ENCODE measurements at regions not wholly inside any gene's neighbourhood (a gene's known extent, or its start where the extent isn't known, plus 50 kb on each side); places are given as distances from the start of the nearest gene placed in this dataset.

DNA sequence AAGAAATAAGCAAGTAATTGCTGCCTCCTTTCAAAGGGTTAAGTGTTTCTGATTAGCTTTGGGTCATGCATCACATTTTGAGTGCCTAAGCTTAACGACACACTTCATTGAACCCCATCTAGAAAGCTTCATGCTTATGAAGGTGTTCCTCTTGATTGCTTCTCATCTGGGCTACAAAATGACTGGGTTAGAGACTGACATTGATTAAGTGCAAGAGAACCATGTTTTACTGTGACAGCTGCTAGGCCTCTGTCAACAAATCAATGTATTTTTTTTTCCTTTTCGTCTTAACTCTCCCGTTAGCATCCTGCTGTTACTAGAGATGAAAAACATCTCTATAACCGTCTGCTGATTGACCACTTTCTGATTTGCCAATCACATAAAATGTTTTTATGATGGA, 725.0 kb downstream of the TLE1 start:
- peak; percentile 65 for DNase-seq

DNA sequence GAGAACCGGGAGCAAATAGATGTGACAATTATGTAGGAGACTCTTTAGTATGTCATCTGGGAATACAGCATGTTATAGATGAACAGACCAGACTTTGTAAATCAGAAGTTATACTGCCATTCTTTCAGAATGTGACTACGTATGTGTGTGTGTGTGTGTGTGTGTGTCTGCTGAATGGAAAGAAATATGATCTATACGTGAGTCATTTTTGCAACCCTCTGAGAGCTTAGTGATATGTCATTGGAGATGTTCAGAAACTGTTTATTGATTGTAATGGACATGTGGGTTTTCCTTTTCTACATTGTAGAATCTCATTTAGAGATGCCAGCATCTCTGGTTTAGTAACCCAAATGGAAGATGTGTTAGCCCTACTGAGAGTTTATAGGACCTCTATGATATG, 731.5 kb downstream of the TLE1 start:
- DNase-seq, result no peak

DNA sequence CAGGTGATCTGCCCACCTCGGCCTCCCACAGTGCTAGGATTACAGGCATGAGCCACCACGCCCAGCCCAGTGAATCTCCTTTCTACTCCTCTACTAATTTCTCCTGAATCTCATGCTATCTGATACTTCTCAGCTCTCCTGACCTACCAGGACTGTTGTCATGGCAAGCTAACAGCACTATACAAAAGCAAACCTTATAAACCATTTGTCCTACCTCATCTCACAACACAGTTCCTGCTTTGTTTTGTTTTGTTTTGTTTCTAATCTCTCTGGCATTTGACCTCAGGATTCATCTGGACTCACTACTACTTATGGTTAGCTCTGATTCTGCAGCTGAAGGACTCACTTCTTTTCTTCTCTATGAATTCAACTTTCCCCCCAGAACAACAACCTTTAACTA, 734.8 kb downstream of the TLE1 start:
- no peak for DNase-seq

DNA sequence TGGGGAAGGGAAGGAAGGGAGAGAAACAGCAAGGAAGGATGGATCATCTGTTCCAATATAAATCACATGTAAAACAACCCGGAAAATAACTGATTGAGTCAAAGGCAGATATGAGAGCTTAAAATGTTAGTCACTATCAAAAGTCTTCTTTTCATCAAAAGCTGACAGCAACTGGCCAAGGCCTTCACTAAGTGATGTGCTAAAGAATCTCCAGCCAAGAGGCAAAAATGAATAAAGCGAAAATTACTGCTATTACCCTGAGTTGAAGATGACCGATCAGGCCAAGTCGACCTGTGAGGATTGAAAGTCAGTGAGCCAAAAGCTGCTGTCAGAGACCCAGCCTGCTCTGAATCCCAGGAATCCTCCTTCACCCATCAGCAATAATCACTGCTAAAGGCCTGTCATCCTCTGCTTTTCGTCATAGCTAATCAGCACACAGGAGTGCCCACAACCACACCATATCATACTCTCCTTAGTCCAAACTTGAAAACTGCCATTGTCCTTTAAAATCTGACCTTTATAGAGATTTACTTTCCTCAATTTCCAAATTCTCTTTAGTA, 736.9 kb downstream of the TLE1 start:
- no peak for DNase-seq

DNA sequence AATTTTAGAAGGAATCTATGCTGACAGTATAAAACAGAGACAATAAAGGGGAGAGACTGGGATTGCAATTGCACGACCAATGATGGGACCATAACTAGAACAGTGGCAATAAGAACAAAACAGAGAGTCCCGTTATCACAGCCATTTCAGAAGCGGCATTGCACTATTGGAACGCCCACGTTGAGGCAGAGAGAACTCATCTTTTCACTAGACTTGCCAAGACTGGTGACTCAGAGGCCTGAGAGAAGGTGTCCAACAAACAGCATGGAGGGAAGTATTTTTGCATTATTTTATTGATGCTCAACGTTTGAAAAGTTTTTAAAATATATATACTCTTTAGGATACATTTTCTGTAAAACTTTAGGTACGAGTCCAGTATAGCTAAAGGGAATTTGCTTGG, 737.7 kb downstream of the TLE1 start:
- DNase-seq, result no peak

DNA sequence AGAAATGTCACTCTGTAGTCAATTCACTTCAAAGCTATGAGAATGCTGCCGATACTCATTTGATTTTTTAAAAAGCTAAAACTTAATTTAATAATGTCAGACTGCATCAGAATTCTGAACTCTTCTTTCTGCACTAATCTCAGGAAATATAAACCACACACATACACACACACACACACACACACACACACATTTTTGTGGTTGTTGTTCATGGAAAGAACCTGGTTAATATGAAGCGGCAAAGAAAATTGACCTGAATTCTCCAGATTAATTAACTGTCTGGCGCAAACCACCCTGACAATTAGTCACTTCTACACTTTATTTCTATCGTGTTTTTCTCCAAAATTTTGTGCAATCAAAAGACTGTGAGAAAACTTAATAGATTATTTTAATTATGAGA, 740.5 kb downstream of the TLE1 start:
- DNase-seq, result no peak

DNA sequence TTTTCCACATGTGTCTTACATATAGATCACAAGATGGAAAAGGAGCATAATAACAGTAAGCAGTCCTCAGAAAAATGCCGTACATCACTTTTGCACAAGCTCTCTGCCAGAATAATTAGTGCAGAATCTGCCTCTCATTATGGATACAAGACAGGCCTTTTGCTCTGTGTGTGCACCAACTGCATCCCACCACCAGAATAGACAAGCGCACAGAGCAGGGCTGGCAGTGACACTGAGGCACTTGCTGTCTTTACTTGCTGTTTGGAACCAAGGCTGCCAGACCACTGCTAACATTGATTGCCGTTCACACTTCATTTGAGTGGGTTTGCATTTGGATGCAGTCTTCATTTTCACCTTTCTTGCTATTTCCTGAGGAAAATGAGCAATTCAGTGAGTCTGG, 741.3 kb downstream of the TLE1 start:
- DNase-seq, result no peak

DNA sequence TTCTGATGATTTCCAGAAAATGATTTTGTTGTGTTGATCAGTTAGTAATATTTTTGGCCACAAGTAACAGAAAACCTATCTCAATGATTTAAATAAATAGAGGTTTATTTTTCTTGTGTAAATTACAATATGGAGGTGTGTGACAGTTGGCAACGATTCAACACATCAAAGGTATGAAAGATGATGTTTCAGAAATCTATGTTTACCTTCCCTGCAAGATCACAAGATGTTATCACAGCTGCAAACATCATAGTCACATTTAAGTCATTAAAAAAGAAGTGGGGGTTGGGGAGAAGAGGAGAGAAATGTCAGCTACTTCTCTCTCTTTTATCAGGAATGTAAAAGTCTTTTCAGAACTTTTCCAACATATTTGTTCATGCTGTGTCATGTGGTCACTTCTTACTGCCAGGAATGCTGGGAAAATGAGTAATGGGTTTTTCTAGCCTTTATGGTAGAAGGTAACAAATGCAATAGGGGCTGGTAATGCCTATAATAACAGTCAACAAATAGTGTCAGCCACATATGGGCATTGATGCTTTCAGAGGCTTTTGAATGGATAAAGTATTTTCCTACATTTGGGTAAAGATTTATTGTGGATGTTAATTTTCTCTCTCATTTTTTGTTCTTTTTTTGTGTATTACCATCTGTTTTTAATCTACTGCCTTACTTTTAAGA, 742.7 kb downstream of the TLE1 start:
- no peak for DNase-seq

DNA sequence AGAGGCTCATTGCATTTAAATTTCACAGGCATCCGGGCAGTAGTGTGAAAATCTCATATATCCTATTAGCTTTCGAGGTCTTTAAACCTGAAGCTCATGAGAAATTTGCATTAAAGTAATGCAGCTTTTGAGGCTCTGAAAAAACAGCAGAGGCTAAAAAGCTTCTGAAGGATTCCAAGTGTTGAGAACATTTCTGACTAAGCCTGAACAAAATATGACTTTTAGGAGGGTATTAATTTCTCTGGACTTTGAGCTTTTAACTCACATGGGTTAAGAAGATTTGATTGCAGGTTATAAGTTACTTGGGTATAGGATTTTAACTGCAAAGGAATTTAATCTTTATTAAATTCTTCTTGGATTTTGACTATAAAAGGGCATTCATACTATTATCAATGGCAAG, 743.9 kb downstream of the TLE1 start:
- DNase-seq, result no peak

DNA sequence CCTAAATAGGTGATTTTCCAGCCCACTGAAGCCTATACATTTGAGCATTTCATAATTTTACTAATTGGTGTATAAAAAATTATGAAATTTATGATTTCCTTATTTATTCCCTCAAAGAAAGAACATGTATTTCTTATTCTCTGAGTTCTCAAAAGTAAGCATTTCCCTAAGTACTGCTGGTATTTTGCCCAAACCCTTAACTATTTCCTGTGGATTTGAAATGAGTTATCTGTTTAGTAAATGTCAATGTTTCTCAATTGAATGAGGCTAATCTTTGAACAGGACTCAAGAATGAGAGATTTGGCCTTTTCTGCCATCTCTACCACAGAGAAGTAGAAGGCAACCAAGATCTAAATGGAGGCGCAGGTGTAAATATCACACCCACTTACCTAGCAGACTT, 751.7 kb downstream of the TLE1 start:
- DNase-seq, result no peak

DNA sequence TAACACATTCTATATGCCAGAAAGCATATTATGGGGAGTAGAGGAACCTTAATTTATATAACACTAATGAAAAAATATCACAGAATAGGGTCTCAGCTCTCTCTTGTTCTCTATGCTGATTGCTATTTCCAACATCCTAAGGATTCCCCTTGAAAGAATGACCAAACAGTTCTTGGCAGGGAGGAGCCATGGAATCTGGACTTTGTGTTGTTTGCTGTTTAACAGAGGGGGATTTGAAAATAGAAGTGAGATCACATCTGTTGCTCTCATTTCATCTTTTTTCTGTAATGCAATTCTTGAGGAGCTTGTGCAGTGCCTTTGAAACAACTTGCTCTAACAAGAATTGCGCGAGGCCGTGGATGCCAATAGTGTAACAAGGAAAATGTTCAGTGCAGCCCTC, 755.3 kb downstream of the TLE1 start:
- DNase-seq, result no peak

DNA sequence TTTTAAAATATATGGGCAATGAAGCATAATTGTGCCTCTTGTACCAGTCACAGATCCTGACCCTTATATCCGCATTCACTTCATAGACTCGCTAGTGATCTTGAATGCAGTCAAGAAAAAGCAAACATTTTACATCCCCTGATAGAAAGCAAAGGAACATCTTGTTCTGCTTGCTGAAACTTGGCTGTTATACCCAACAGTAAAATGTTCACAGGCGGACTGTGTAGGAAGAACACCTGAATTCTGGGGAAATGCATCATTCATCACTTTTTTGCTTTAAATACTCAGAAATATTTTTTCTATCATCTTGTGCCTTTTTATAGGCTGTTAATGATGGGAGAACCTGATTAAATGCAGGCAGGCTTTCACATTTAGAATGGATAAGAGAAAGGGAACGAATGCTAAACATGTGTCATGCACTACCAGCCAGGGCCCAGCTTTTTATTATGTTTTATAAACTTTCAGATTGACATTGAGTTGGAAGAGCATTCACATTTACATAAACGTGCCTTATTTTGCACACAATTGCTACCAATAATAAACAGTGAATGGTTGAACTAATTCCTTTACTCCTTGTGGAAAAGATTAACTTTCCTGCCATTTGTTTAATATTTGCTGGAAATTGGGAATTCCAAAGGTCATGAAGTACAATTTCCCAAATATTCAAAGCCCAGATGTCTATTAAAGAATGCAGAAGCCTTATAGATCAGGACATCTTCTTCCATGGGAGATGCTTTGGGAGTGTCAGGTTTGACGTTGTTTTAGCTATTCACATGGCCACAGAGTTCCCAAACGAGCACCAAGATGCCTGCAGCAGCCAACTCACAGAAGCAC, 756.2 kb downstream of the TLE1 start:
- no peak for DNase-seq

DNA sequence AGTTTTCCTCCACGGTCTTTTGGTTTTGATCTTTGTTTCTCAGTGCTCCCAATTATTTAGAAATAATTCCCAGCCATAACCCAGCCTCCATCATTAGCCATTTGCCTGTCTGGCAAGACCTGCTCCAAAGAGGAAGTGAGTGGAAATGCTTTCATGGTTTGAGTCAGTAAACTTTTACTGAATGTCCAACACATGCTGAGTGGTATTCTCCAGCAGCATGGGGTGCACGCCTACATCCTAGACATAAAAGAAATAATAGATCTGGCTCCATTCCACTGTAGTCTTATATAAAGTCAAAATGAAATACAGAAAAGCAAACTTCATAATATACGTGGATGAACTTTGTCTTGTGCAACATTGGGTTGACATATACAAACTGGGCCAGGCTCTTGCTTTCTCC, 757.2 kb downstream of the TLE1 start:
- no peak for DNase-seq

DNA sequence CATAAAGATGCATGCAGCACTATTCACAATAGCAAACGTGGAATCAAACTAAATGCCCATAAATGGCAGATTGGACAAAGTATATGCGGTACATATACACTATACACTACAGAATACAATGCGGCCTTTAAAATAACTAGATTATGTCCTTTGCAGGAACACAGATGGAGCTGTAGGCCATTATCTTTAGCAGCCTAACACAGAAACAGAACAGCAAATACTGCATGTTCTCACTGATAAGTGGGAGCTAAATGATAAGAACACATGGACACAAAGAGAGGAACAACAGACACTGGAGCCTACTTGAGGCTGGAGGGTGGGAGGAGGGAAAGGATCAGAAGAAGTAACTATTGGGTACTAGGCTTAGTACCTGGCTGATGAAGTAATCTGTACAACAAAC, 758.2 kb downstream of the TLE1 start:
- no peak for DNase-seq

DNA sequence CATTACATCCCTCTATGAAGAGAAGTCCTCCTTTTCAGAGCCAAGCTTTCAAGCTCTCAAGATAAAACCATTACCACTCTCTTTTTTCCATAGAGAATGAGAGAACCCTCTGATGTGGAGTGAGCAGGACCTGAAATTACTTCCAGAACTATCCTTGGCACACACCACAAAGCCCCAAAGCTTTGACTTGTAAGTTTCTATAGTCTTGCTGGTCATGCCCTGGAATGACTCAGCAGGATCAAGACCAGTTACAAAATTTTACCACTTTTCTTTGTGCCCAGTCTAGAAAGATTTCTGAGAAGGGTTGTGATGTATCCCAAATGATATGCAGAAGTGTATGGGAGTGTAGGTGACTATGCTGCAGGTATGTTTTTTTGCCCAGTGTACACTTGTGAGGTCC, 760.6 kb downstream of the TLE1 start:
- no peak for DNase-seq

DNA sequence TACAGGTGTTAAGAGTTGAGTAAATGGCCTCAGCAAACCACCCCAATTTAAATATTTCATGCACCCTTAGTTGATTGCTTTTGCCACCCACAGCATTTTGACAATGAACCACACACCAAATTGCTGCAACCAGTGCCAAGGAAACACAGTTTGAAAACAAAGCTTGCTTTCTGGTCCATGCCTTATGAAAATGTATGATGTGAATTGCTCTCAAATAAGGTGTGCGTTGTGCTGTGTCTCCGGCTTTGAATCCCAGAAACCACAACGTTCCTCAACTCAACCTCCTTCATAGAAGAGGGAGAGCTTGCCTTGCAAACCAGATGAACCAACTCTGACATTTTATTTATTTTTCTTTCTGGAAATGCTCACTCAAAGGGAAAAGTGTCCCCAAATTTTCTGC, 762.7 kb downstream of the TLE1 start:
- no peak for DNase-seq

DNA sequence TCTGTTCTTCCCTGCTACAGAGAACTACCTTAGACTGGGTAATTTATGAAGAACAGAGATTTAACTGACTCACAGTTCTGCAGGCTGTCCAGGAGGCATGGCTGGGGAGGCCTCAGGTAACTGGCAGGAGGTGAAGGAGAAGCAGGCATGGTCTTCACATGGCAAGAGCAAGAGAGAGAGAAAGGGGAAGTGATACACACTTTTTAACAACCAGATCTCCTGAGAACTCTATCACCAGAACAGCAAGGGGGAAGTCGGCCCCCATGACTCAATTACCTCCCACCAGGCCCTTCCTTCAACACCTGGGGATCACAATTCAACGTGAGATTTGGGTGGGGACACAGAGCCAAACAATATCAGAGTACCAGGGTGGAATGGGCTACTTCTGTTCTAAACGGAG, 766.8 kb downstream of the TLE1 start:
- DNase-seq, result no peak

DNA sequence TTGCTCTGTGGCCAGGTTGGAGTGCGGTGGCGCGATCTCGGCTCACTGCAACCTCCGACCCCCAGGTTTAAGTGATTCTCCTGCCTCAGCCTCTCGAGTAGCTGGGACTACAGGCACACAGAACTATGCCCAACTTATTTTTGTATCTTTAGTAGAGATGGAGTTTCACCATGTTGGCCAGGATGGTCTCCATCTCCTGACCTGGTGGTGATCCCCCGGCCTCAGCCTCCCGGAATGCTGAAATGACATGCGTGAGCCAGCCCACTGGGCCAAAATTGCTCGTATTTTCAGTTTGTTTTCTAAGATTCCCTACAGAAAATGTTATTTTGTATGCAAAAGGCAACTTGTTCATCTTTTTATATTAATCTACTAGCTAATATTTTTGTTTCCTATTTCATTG, 782.6 kb downstream of the TLE1 start:
- no peak for DNase-seq

DNA sequence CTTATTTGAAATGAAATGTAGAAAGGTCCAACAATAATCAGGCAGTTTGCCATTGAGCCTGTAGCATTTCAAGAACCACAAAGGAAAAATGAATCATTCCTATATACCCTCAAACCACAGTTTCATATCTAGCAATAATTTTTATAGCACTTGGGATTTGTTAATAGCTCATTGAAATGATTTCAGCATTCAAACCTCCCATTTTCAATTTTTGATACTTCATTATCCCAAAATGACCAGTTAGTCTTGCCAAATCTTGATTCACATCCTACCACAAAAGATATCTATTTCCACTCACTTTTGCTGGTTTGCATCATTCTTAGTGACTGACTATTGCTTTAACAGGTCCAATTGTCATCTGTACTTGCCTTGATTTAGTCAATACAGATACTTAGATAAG, 790.1 kb downstream of the TLE1 start:
- no peak for DNase-seq

DNA sequence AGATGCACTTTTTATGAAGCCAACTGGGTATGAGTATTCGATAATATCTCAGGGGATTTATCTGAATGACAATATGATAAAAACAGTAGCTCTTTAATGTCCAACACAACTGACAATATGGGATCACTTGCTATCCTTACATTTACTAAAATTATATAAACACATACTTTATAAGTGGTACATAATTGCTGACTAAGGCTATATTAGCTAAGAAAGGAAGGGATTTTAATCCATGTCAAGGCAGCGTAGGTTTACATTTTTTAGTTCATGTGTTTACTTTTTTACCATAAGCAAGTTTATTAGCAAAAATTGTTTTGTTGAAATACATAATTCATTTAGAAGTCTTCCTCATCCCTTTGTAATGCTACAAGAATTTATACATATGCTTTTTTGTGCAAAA, 796.2 kb downstream of the TLE1 start:
- no peak for DNase-seq

DNA sequence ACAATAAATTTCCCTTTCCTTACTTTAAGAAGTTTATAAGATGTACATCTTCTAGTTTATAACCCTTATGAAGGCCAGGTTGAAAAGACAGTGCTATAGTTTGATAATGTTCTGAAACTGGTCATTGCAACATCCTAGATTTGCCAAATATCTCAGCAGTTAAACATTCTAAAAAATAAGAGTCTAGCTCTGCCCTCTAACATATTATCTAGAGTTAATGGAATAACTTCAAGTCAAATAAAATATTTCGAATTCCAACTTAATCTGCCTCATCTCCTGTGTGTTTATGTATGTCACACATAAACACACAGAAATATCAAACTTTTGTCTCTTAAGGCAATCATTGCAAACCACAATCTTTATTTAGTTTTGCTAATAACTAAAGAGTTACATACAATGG, 796.6 kb downstream of the TLE1 start:
- no peak for DNase-seq

DNA sequence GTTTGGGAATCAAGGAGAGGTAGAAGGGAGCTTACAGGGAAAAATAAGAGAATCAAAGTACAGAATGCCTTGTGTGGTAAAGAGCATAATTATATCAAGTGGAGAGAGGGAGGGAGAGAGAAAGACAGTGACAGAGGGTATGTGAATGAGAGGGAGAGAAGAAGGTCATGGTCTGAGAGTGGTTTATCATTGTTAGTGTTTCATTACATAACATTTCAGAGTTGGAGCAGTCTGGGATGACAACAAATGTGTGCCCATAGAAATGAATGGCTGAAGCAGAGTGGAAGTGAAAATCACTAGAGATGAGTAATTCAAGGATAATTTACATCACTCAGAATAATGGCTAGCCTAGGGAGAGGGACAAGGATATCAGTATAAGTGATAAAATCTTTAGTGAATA, 799.2 kb downstream of the TLE1 start:
- DNase-seq, result no peak

DNA sequence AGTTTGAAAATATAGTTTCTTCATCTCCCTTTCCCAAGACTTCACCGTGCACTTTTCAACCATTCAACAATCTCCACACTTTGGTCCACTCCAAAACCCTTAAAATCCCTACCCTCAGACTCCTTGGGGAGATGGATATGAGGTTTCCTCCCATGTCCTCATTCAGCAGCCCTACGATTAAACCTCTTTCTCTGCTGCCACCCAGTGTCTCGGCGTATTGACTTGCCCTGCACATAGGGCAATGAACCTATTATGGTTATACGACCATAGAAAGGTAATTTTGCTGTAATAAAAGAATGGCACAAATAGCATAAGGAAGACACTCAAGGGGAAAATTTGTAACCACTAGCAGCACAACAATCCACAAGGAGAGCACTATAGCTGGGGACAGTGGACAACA, 803.5 kb downstream of the TLE1 start:
- peak; percentile 29 for DNase-seq

DNA sequence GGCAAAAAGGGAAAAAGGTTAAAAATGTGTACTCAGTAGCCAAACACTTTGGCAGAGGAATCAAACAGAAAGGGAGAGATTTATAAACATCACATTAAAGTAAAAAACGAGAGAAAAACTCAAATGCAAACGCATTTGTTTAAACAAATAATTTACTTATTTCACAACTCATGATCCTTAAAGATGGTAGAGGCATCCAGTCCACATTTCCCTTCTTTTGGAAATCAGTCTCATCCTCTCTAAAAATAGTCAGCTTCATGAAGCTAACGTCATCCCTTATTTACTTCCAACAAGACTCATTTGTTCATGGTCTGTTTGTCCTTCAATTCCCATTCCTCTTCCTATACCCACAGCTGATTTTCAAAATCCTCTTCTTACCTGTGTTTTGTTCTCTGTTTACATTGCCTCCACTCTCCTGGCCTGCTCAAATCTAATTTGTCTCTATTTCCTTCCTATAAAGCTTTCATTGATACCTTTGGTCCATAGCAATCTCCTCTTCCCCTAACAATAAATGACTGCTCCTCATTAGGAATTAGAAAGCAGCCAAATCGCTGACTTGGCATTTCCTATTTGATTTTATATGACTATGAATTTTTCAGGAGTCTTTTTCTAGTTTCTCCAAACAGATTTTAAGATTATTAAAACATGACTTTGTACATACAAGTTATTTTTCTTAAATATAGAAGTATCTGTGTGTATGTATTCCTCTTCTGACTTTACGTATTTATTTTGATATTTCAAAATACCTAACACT, 805.3 kb downstream of the TLE1 start:
- no peak for DNase-seq
